NCI-H82 (cell line): ENCODE measurements at regions not wholly inside any gene's neighbourhood (a gene's known extent, or its start where the extent isn't known, plus 50 kb on each side); places are given as distances from the start of the nearest gene placed in this dataset.
A peak's percentile ranks its signal among the peaks of the same experiment; 100 is the strongest.
"Not testable (repeated sequence)": the region's sequence is repeated elsewhere in the genome, so short reads cannot be mapped to it uniquely, and the experiment has no call there.

Experiments used
- DNase-seq: peaks from one replicate; lab custom pipeline; 2025; lab: John Stamatoyannopoulos, UW

DNA sequence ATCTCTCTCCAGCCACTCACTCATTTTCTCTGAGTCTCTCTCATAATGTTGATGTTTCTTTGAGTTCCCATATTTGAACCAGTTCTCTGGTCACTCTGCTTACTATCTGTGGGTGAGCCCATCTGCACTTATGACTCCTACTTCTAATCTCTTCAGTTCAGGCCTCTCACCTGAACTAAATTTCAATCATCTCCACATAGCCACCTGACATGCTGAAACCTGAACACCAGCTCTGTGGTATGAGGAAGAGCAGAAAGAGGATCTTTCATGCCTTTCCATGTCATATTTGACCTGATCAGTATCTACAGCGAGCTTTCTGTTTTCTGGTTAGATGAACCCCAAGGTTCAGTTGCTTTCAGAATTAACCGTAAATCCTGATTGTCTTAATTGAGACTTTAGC, 122.2 kb upstream of the ESX1 start:
- DNase-seq: no peak

- no peak for DNase-seq
These were observed 117.8 kb upstream of the ESX1 start for GRCh38 chrX:104372547-104372946.

DNA sequence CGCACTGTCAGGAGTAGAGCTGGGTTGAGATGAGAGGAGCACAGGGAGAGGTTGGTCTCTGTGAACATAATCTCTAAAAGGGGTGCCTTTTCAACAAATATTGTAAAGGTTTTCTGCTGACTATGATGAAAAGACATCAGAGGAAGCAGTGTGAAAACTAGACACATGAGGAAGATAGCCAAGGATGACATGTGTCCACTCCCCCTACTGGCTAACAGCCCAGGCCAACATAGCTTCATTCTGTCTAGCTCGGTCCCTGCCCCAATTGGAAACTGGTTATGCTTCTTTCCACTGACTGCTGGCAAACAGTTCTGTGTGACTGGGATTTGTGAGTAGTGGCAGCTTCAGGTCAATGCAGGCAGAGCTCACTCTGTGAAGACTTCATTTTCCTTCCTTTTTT, 115.4 kb upstream of the ESX1 start:
- peak; percentile 31 for DNase-seq

DNA sequence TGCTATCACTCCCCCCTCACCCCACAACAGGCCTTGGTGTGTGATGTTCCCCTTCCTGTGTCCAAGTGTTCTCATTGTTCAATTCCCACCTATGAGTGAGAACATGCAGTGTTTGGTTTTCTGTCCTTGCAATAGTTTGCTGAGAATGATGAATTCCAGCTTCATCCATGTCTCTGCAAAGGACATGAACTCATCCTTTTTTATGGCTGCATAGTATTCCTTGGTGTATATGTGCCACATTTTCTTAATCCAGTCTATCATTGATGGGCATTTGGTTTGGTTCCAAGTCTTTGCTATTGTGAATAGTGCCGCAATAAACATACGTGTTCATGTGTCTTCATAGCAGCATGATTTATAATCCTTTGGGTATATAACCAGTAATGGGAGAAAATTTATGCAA, 106.0 kb upstream of the ESX1 start:
- not testable (repeated sequence) for DNase-seq

DNA sequence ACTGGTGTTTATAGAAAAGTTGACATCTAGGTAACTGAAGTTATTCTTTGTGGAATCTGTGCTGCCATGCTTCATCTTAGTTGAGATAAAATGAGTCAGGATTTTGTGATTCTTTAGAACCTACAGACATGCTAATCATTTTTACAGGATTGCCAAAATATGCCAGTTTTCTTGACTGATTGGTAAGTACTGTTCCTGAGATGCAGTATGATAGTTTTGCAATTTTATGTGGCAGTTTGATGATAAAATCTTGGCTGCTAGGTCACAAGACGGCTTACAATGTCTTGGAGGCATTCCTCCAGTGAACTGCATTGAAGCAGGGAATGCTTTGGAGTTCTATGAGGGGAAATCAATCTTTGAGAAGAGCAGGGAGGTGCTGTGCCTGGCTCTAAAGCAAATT, 104.4 kb upstream of the ESX1 start:
- DNase-seq: no peak

DNA sequence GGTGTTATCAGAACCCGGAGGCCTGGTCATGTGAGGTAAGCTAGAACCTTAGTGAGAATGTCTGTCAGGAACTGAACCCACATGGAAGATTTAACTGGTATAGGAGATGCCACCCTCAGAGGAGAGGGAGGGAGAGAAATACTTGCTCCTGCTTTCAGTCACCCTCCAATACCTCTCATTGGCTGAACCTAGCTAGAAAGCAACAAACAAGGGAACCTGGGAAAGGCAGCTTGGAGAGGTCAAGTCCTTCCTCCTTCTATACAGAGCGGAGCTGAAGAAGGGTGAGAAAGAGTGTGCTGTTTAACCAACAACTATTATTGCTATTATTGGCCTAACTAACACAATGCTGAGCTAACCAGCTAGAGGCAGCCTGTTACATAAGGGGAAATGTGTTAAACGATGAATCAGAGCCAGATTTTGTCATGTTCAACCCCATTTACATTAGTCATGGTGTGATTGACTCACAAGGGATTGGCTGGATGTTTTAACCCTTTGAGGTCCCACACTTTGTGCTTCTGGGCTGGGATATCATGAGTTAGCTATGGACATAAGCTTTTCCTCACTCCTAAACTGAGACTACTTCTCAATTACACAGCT, 96.5 kb upstream of the ESX1 start:
- no peak for DNase-seq

DNA sequence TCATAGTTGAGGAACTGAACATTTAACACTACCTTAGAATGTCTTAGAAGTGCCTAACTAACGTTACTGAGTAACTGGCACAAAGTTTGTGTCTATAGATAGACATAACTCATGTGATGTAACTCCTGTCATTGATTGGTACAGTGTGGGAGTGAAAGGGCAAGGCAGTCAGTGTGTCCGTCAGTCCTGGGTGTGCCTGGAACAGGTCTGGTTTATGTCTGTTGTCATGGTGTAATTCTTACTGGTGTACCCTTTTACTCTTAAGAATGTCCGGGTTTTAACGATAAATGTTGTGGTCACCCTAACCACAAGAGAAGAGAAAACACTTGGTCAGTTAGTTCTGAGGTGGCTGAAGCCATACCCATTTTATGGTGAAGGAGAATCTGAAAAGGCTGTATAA, 93.1 kb upstream of the ESX1 start:
- DNase-seq: no peak

DNA sequence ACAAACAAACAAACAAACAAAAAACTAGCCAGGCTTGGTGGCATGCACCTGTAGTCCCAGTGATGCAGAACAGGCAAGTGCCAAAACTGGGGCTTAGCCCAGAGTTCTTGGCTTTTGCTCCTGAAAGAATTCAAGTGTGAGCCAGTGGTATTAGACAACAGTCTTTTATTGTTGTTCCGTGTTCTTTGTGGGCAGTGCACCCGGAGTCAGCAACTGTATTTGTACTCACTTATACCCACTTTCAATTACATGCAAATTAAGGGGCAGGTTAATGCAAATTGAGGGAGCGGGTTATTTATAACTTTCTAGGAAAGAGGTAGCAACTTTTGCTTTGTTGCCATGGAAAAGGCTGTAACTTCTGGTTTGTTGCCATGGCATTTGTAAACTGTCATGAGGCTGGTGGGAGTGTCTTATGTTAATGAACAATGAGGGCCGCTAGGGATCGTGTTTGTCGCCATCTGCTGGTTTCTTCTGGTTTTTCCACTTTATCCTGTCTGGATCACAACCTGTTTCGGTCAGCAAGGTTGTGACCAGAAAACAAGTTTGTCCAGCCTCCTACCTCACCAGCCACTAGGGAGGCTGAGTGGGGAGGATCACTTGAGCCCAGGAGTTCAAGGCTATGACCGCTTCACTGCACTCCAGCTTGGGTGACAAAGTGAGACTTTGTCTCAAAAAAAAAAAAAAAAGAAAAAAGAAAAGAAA, 88.8 kb upstream of the ESX1 start:
- peak; percentile 79 for DNase-seq

- DNase-seq: no peak
These were observed 87.3 kb upstream of the ESX1 start for GRCh38 chrX:104342065-104342464.

DNA sequence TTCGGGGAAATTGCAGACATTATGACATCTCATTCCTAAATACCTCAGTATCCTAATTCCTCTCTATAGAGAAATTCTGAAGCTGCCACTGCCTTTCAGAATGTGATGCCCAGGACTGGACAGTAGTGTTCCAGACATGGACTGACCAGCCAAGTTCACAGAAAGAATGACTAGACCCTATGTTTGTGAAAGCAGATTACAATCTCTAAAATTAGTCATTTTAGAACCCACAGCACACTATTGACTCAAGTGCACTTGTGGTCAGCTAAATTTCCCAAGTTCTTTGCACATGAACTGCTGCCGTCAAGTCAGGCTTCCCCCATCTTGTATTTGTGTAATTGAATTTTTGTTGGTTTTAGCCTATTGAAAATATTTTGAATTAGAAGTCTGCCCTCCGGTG, 81.0 kb upstream of the ESX1 start:
- no peak for DNase-seq

DNA sequence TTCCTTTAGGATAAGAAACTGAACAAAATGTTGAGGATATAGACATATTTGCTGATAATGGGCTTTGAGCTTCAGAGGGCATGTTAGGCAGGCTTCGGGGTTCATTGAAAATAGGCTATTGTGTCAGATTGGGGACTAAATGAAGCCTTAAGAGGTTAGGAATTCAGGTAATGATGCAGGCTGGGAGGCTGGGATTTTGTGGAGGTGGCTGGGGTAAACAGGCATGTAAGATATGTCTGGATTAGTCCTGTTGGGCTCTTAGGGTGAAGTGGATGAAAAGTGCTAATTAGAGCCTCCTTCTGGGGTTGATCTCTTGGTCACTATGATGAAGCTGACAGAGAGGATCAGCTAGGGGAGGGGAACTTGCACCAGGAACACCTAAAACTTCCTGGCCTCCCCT, 80.2 kb upstream of the ESX1 start:
- no peak for DNase-seq

DNA sequence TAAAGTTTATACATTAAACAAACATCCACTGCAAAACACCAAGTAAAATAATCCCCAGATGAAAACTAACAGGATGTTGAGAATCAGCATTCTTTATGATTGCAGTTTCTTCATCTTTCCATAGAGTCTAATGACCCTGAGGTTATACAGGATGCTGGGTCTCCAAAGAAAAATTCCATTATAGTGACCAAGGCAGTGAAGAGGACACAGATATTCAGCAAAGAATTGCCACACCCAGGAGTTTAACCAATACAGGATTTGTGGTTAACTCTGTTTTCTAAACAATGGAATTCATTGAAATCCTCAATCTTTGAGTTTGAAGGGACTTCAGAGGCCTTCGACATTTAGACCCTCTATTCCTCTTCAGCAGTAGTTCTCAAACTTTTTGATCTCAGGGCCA, 76.2 kb upstream of the ESX1 start:
- no peak for DNase-seq

DNA sequence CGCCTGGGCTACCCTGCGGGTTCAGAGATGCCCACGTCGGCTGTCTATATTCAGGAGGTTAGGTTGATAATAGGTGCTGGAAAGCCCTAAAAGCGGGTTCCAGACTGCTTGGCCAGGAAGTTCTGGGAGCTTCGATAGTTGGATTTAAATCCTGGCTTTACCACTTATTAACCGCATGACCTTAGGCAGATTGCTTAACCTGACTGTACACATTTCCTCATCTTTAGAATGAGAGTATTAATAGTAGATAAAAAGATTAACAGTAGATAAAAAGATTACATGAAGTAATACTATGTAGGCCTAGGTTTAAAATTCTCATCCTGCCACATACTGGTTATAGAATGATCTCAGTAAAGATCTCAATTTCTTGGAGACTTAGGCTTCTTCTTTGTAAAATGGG, 75.0 kb upstream of the ESX1 start:
- DNase-seq: no peak

- no peak for DNase-seq
These were observed 70.5 kb upstream of the ESX1 start for GRCh38 chrX:104325213-104325585.

DNA sequence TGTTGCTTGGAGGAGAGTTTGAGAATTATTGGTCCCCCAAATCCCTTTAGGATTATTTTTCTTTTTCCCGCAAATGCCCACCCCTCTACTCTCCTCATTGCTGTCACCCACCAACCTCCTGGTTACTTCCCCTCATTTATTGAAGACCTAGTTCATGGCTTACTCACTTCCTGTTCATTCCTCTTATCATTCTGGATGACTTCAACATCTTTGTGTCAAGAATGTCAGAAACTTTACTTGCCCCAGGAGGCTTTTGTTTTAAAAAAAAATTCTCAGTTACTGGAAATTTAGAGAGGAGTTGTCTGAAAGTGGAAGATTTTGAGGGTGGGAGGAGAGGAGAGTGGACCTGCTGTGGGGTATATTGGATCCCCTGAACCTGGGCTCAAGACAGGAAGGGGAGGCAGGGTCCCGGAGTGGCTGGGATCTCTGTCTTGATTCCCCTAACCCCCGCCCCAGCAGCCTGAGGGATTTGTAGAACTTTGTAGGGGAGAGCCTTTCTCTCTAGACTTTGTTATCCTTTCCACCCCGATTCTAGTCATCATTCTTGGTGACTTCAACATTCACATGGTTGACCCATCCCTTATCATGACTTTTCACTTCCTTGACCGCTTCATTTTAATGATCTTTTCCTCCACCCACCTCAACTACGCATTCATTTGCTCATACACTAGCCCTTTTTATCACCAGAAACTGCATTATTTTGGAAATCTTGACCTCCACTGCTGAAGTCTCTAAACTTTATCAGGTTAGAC, 69.9 kb upstream of the ESX1 start:
- DNase-seq: no peak

- no peak for DNase-seq
These were observed 64.6 kb upstream of the ESX1 start for GRCh38 chrX:104319346-104319745.

DNA sequence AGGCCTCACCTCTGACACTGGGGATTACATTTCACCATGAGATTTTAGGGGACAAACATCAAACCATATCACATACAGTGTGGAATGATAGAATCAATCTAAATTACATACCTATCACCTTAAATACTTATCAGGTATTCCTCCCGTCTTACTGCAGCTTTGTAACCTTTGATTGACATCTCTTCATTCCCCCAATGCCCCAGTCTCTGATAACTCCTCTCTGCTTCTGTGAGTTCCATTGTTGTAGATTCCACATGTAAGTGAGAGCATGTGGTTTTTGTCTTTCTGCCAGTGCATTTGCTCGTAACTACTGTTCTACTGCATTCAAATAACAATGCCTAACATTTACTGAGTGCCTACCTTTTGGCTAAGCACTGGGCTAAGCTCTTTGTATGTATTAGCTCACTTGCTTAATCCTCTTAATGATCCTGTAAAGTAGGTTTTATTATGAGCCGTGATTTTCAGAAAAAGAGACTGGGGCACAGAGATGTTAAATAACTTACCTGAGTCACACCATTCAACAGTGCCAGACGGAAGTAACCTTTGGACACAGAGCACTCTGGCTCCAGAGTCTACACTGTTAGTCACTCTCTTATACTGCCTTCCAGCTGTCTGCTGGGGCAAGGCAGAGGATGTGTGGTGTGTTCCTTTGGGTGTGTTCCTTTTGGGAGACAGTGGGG, 63.7 kb upstream of the ESX1 start:
- peak; percentile 65 for DNase-seq

DNA sequence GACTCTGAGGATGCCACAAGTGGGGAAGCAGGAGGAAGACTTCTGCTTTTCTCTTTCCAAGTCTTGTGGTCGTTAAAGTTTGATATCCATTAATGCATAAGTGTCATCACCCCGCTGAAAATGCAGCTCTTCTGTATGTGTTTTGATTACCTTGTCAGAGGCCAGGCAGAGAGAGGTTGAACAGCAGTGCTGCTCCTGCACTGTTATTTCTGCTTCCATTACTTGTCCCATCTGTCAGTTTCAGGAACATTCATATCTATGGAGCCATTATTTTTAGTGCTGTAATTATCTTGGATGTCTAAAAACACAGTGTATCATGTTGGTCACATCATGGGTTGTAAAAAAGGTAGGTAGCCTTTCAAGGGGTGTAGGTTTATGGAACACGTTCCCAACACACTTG, 62.0 kb upstream of the ESX1 start:
- DNase-seq: no peak

- no peak for DNase-seq
These were observed 60.8 kb upstream of the ESX1 start for GRCh38 chrX:104315555-104315954.

DNA sequence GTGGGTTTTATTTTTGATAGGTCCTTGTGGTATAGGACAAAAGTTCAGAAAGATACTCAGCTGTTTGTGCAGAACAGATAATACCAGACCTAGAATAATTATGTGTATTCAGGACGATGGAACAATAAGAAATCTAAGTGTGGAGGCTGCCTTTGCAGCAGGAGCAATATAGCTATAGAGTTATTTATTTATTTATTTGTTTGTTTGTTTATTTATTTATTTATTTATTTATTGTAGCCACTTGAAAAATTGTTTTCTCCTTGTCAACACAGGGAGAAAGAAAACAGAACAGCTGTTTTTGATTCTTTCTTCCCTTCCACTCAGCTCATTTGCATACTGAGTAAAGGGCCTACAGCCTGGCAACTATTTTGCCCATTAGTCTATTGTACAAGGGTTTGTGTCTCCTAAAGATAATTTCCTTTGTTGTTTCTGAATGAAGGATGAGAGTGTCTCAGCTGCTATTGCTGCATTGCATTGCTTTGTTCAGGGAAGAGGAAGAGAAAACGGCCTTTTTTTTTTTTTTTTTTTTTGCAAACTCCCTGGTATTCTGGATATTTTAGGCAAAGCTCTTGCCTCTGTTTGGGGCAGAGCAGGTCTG, 56.0 kb upstream of the ESX1 start:
- DNase-seq: no peak

GRCh38 chrX:104310090-104310489, 55.4 kb upstream of the ESX1 start:
- peak; percentile 41 for DNase-seq

GRCh38 chrX:104309169-104309568, 54.4 kb upstream of the ESX1 start:
- DNase-seq: no peak

DNA sequence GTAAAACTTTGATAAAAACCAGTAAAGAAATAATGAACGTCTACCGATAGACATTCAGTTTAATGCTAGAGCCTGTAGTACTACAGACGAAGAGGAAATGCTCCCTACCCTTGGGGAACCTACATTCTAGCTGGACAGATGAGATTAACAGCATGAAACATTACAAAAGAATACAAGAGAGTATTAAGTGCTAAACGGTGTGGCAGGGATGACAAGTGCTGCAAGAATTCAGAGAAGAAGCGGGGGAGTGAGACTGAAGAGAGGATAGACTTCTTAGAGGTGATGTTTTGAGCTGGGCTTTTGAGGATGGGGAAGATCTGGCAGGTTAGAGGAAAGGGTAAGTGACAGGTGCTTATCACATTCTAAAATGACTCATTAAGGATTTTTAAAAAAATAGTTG, 52.6 kb upstream of the ESX1 start:
- no peak for DNase-seq
